ENCODE measurements at regions not wholly inside any gene's neighbourhood (a gene's known extent, or its start where the extent isn't known, plus 50 kb on each side); places are given as distances from the start of the nearest gene placed in this dataset.

DNA sequence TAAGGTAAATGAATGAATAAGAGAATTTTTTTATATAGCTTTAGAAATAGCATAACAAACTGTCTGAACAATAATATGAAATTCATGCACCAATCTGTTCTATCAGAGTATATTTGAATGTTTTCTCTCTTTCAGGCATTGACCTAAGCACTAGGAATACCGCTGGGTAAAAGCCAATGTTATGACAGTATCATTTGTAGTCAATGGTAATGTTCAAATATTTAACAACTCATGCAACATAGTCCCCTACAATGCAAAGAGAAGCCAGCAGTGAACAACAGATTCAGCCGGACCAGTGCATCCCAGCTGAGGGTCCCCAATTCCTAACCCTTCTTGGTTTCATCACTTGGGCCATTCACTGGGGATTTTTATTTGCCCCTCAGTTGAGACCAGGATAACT is 52.6 kb upstream of the MYCBP2 start:
- no peak for DNase-seq (ENCODE audit: low spot score)

GRCh38 chr13:77378662-77379061 is 51.8 kb upstream of the MYCBP2 start:
- DNase-seq (ENCODE audit: low spot score), result no peak

GRCh38 chr13:77377016-77377415 is 50.1 kb upstream of the MYCBP2 start:
- DNase-seq (ENCODE audit: low spot score), result no peak
